ENCODE measurements at regions not wholly inside any gene's neighbourhood (a gene's known extent, or its start where the extent isn't known, plus 50 kb on each side); places are given as distances from the start of the nearest gene placed in this dataset.

GRCh38 chr11:33539751-33540150 is 160.9 kb downstream of the C11orf91 start:
- H3K27ac ChIP-seq = no peak overlapping the region
- H3K36me3 ChIP-seq = no peaks in the 10 kb centered on the region
- H3K9me3 ChIP-seq = peaks cover 0 to 4% (median 2%) of the 10 kb centered on the region in 4 donors
- no peaks in the 10 kb centered on the region for H3K4me1 ChIP-seq
- TF ChIP-seq POLR2A (IDR thresholded peaks at IDR 0.05) = no peak
- no peak for TF ChIP-seq EP300 (IDR thresholded peaks at IDR 0.05)
- TF ChIP-seq POLR2AphosphoS5 (IDR thresholded peaks at IDR 0.05) = no peak
- WGBS, 5 donors = 53 to 69% (median 68%) methylated on average over 3 of the region's 3 CpGs
- peaks cover 0 to 32% (median 0%) of the 10 kb centered on the region in 3 donors for H3K27me3 ChIP-seq
- no peak overlapping the region for H3K4me3 ChIP-seq
- DNase-seq = no peak
- intact Hi-C loops (cut with DNase I; ENCODE audit: low total_unique reads) = loop anchor here (10.0 kb wide), 2 partner anchors 145 to 205 kb away; no protein-coding TSS in a partner anchor

DNA sequence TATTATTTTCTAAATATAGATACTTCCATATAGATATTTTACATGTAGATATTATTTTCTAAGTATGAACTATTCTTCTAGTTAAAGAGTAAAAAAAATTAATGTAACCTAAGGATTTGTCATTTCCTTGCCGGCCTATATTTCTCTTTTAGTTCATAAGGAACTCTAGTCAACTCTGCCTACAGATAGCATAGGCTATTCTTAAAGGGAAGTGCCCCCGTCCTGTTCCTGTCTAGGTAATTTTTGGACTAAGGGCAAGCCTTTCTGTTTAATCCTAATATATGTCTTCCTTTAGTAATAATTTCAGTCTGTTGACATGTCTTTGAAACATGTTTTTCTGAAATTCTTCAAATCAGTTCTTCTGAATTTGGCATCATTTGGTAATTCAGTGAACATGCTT is 161.9 kb downstream of the C11orf91 start:
- DNase-seq = no peak
- Histone ChIP-seq H3K4me3 (no peak overlapping the region), H3K9me3 (peaks cover 0 to 6% (median 2%) of the 10 kb centered on the region in 4 donors), H3K36me3 (no peaks in the 10 kb centered on the region), H3K27me3 (peaks cover 0 to 32% (median 0%) of the 10 kb centered on the region in 3 donors), H3K27ac (no peak overlapping the region), H3K4me1 (no peaks in the 10 kb centered on the region)
- WGBS, 5 donors = 74 to 83% (median 78%) methylated on average over 2 of the region's 2 CpGs
- intact Hi-C loops (cut with DNase I; ENCODE audit: low total_unique reads) = no loop called here
- no peak for TF ChIP-seq POLR2AphosphoS5 (IDR thresholded peaks at IDR 0.05)
- TF ChIP-seq EP300 (IDR thresholded peaks at IDR 0.05) = no peak
- TF ChIP-seq POLR2A (IDR thresholded peaks at IDR 0.05) = no peak

DNA sequence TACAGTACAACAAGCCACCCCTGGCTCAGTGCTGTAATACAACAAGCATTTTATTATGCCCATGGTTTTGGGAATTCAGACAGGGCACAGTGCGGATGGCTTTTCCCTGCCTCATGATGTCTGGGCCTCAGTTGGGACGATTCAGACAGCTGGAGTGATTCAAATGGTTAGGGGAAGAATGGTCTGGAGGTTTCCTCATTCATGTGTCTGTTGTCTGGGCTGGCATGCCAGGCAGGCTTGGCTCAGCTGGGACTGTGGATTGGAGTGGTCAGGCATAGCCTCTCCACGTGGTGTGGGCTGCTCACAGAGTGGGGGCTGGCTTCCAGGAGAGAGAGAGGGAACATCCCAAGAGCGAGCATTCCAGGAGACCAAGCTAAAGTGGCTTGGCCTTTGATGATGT is 164.4 kb downstream of the C11orf91 start:
- intact Hi-C loops (cut with DNase I; ENCODE audit: low total_unique reads) = no loop called here
- peaks cover 0 to 17% (median 0%) of the 10 kb centered on the region in 3 donors for H3K27me3 ChIP-seq
- TF ChIP-seq POLR2A (IDR thresholded peaks at IDR 0.05) (no peak), POLR2AphosphoS5 (IDR thresholded peaks at IDR 0.05) (no peak)
- no peak for DNase-seq
- no peaks in the 10 kb centered on the region for H3K4me1 ChIP-seq
- no peaks in the 10 kb centered on the region for H3K36me3 ChIP-seq
- WGBS, 5 donors = 55 to 81% (median 62%) methylated on average over 4 of the region's 4 CpGs
- no peak overlapping the region for H3K4me3 ChIP-seq
- peaks cover 0 to 6% (median 2%) of the 10 kb centered on the region in 4 donors for H3K9me3 ChIP-seq
- no peak overlapping the region for H3K27ac ChIP-seq

GRCh38 chr11:33534575-33534974 is 166.1 kb downstream of the C11orf91 start:
- Histone ChIP-seq H3K4me3 (no peak overlapping the region), H3K4me1 (no peaks in the 10 kb centered on the region), H3K27me3 (peaks cover 0 to 17% (median 0%) of the 10 kb centered on the region in 3 donors), H3K9me3 (peaks cover 0 to 6% (median 2%) of the 10 kb centered on the region in 4 donors), H3K36me3 (no peaks in the 10 kb centered on the region), H3K27ac (no peak overlapping the region)
- intact Hi-C loops (cut with DNase I; ENCODE audit: low total_unique reads) = no loop called here
- WGBS, 5 donors = 67 to 78% (median 76%) methylated on average over 1 of the region's 1 CpG
- DNase-seq = no peak
- no peak for TF ChIP-seq POLR2A (IDR thresholded peaks at IDR 0.05)
- TF ChIP-seq, protein P1, sequence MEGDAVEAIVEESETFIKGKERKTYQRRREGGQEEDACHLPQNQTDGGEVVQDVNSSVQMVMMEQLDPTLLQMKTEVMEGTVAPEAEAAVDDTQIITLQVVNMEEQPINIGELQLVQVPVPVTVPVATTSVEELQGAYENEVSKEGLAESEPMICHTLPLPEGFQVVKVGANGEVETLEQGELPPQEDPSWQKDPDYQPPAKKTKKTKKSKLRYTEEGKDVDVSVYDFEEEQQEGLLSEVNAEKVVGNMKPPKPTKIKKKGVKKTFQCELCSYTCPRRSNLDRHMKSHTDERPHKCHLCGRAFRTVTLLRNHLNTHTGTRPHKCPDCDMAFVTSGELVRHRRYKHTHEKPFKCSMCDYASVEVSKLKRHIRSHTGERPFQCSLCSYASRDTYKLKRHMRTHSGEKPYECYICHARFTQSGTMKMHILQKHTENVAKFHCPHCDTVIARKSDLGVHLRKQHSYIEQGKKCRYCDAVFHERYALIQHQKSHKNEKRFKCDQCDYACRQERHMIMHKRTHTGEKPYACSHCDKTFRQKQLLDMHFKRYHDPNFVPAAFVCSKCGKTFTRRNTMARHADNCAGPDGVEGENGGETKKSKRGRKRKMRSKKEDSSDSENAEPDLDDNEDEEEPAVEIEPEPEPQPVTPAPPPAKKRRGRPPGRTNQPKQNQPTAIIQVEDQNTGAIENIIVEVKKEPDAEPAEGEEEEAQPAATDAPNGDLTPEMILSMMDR (IDR thresholded peaks at IDR 0.05) = no peak
- TF ChIP-seq EP300 (IDR thresholded peaks at IDR 0.05) = no peak
- no peak for TF ChIP-seq POLR2AphosphoS5 (IDR thresholded peaks at IDR 0.05)

GRCh38 chr11:33533386-33534052 is 167.1 kb downstream of the C11orf91 start:
- DNase-seq = no peak
- WGBS, 5 donors = 33 to 45% (median 41%) methylated on average over 5 of the region's 5 CpGs
- no peaks in the 10 kb centered on the region for H3K36me3 ChIP-seq
- peaks cover 0 to 17% (median 0%) of the 10 kb centered on the region in 3 donors for H3K27me3 ChIP-seq
- no peak overlapping the region for H3K4me3 ChIP-seq
- TF ChIP-seq POLR2AphosphoS5 (IDR thresholded peaks at IDR 0.05) = no peak
- TF ChIP-seq, protein P1 (IDR thresholded peaks at IDR 0.05) = no peak
- TF ChIP-seq EP300 (IDR thresholded peaks at IDR 0.05) = no peak
- no peak for TF ChIP-seq POLR2A (IDR thresholded peaks at IDR 0.05)
- no peak overlapping the region for H3K27ac ChIP-seq
- intact Hi-C loops (cut with DNase I; ENCODE audit: low total_unique reads) = no loop called here
- H3K9me3 ChIP-seq = peaks cover 0 to 11% (median 2%) of the 10 kb centered on the region in 4 donors
- no peaks in the 10 kb centered on the region for H3K4me1 ChIP-seq
